ENCODE measurements at regions not wholly inside any gene's neighbourhood (a gene's known extent, or its start where the extent isn't known, plus 50 kb on each side); places are given as distances from the start of the nearest gene placed in this dataset.

DNA sequence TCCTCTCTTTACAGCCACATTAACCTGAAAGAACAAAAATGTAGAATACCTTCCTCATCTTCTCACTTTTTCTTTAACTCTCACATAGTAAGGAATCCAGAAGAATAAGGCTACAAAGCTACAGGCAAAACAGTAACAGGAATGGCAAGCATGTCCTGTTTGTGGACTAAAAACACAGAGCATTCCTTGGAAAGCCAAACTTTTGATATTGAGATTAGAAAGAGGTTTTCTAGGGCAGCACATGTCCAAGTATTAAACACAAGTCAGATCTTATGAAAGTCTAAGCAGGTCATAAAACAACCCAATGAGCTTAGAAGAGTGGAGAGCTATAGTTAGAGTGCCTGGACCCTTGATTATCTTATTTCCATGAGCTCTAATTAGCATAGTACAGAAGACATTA lies 58.2 kb upstream of the FAM9C start:
- DNase-seq (ENCODE audit: low read depth), result no peak

DNA sequence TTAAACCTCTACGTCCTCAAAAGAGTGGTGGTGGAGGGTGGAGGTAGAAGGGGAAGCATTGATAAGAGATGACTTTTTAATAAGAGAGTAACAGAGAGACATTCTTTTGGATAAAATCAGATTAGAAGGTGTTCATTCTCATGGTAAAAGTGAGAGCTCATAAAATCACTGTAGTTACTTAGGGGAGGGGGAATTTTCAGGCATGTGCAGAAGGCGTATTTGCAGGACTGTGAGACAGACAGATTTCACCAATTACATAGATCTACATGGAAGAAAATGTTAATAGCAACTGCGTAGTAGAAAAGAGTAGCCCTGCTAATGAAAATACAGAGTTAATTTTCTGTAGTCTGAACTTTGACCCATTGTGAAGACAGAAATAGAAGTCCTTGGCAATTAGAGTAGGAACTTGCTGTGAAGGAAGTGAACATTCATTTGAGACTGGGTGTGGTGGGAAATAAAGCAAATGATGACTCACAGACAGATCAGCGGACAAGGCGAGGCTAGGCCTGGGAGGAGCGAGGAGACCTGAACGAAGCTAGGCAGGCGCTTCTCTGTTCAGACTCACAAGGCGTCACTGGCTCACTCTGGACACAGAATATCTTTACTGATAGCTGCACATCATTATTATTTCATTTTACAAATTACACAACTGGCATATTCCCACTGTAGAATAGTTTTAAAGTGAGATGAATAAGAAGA lies 57.2 kb upstream of the FAM9C start:
- peak; percentile 59 for DNase-seq (ENCODE audit: low read depth)

DNA sequence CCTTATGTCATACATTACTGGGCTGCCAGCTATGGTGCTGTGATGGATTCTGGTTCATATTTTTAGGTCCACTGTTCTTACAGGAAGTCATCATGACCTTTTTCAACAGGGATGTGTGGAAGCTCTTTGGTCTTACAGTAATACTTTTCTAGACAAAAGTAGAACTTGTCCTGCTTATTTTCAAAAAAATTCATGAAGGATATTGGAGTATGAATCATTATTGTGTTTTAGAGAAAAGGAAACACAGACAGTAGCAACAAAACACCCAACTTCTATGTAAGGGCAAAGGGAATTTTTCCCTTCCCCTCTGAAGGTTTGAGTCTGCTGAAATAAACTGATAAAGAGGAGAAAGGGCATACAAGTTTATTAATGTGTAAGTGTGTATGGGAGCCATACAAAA lies 54.7 kb upstream of the FAM9C start:
- DNase-seq (ENCODE audit: low read depth), result no peak

DNA sequence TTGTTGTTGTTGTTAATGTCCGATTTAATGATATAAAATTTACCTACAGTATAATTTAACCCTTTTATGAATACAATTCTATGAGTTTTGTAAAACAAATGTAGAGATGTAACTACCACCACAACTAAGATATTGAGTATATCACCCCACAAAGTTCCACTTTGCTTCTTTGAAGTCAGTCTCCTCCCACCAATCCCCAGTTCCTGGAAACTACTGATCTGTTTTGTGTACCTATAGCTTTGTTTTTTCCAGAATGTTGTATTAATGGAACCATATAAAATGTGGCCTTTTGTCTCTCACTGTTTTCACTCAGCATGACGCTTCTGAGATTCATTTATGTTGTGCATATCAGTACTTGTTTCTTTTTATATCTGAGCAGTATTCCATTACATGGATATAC lies 52.3 kb upstream of the FAM9C start:
- DNase-seq (ENCODE audit: low read depth), result no peak

DNA sequence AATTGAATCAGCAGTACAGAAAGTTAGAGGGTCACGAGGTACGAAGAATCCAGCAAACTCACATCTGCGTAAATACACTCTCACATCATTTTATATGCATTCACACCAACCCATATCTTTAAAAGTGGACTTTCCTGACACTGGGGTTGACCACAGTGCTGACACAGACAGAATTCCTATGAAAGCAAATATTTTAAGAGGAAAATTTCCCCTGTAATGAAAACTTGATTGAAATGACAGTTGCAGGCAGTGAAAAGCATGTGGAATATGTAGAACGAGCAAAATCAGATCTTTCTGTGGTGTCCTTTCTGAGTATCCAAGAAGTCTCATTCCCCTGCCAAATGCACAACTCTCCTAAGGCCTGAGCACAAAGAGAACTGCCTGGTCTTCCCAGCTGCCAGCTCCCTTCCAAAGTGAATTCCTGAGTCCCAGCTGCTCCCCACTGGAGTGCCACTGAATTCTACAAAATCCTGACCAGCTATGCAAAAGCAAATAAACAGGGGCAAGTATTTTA lies 50.5 kb upstream of the FAM9C start:
- DNase-seq (ENCODE audit: low read depth), result no peak

DNA sequence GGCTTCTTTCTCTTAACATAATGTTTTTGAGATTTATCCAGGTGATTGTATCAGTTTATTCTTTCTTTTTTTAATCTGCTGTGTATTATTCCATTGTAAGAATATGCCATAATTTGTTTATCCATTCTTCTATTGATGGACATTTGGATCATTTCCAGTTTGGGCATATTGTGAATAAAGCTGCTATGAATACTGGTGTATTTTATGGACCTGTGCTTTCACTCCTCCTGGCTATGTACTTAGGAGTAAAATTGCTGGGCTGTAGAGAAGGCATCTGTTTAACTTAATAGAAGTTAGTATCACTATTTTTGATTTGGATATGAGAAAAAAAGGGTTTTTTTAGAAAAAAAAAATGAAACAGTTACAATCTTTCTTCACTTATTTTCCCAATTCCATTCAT lies 50.0 kb upstream of the FAM9C start:
- DNase-seq (ENCODE audit: low read depth), result no peak

All from GM04503 (cell line).